ENCODE measurements at regions not wholly inside any gene's neighbourhood (a gene's known extent, or its start where the extent isn't known, plus 50 kb on each side); places are given as distances from the start of the nearest gene placed in this dataset.
"Not testable (repeated sequence)": the region's sequence is repeated elsewhere in the genome, so short reads cannot be mapped to it uniquely, and the experiment has no call there.

DNA sequence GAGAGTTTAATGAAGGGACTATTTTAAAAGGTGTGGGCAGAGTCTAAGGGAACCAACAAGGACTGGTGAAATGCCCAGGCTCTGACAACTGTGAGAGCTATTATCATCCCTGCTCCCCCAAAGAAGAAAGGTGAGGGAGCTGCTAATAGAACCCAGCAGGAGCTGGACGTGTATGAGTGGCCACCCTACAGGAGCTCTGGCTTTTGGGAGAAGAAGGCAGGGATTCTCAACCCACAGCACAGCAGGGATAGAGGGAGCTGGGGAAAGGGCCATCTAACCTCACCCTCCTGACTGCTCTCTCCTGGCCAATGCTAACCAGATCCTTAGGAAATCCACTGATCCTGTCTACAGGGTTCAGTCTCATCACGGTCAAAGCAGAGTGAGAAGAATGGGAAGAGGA lies 57.1 kb downstream of the GRIN2B start:
- DNase-seq = no peak

DNA sequence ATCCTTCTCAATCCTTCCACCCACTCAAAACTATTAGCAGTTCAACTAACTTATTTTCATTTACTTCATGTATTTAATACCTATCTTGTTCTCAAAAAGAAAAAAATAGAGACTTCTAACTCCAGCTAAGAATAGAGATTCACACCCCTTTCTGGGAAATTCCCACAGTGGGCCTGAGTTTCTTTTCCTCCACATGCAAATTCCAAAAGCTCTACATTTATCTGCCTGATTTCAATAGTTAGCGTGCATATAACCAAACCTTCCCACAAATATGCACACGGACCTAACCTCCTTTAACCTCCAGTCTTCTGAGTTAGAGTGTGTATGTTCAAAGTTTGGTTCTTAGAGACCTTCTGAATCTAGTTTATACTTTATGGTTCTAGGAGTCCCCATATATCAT lies 62.5 kb downstream of the GRIN2B start:
- DNase-seq = no peak

DNA sequence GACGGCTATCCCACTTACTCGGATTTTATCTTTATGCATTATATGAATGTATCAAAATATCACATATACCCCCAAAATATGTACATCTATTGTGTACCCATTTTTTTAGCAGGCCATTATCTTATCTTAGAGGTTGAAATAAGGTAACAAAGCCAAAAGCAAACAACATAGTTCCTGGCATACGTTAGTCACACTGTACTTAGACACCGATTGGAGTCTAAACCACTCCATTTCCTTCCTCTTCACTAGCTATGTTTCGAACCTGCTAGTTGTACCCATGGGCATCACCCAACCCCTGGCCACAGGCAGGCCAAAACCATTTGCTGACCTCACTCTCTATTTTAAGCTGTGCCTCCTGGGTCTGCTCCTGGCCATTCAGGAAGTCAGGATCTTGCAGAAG lies 66.3 kb downstream of the GRIN2B start:
- DNase-seq = no peak

DNA sequence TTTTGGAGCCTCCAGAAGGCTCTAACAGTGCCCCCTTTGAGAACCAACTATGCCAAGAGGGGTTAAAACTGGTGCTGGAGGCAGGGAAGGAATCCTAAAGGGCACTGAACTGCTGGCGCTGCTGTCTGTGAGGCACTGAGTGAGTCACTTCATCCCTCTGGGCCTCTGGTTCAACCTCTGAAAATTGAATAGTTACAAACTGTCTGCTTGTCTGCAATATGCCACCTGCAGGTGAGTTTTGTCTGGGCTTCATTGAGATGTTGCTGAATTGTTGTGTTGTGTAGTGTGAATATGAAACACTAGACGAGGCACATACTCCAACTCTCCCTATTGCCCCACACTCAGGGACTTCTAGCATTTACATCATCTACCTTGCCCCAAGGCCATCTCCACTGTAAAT lies 68.0 kb downstream of the GRIN2B start:
- DNase-seq = no peak

DNA sequence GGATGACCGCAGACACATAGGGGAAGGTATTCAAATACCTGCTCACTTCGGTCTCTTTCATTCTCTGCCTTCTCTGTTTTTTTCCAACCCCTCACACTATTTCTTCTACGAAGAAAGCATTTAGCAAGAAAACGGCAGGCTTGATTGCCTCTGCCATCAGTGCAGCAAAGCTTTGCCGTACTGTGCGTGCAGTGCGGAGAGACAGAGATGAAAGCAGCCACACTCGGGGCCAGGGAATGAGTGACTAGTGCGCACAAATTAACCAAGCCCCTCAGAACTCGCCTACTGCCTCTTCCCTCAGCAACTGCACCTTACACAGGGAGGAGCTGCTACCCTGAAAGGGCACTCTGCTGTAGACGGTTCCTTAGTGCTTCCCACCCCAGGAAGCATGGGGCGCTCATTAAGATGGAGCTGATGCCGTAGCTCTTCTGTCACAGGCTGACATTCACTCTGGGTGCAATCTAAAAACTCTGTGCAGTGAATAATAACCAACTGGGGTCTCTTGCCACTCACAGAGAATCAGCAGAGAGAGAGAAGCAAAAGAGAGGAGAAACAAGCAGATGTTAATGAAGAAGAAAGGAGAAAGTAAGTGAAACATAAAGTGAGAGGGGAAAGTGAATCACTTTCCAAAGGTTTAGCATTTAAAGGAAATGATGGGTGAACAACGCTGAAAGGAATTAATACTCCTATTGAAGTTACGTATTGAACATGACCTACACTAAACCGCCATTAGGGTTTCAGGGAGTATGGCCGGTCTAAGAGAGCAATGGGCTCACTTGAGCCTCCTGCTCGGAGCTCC lies 69.4 kb downstream of the GRIN2B start:
- DNase-seq = no peak

DNA sequence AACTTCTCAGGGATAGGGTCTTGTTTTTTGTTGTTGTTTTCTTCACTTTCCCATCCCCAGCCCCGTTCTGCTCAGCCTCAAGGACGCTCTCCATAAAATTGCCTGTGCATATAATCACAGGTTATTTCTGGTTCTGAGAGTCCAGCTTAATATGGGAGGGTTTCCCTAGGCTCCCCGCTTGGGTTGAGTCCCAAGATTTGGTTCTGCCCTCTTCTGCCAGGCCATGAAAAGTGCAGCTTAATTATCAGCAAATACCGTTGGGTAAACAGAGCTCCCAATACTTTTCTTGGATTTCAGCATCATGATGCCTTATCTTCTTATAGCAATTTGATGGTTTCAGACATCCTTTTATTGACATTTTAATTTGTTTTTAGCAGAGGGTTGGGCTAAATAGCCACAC lies 75.6 kb downstream of the GRIN2B start:
- DNase-seq = no peak

DNA sequence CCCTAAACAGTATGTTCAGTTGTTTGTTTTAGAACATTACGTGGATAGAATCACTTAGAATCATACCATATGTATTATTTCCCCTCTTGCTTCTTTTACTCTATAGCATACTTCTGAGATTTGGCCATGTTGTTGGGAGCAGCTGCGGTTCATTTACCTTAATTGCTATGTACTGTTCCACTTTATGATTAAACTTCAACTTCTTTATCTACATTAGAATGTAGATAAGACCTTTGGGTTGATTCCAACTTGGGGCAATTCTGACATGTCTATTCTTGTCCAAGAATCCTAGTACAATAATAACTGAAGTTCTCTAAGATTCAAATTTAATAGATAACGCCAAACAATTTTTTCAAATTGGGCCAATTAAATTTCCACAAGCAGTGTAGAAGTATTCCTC lies 80.7 kb downstream of the GRIN2B start:
- DNase-seq = no peak

DNA sequence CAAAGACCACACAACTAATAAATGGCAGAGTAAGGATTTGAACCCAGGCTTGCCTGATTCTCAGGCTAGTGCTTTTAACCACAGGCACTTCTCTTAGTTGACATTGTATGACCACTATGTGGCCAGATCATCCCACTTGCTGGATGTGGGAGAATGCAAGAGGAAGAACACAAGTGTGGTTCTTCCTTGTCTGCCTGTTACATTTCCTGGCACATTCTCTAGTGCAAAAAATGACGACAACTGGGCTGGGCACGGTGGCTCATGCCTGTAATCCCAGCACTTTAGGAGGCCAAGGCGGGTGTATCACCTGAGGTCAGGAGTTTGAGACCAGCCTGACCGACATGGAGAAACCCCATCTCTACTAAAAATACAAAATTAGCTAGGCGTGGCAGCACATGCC lies 83.0 kb downstream of the GRIN2B start:
- DNase-seq = not testable (repeated sequence)

DNA sequence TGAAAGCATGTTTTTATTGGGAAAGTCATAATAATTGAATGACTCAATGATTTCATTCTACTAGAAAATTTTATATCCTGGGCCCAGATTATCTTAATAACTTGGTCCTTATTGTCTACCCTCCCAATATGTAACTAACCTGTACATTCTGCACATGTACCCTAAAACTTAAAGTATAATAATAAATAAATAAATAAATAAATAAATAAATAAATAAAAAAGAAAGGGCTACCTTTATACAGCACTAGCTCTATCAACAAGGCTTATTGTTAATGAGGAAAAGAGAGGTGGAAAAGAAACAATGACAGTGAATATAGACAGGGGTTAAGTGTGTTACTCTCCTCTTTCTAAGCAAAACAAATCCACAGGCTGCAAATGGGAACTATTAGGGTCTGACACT lies 83.6 kb downstream of the GRIN2B start:
- DNase-seq = no peak

DNA sequence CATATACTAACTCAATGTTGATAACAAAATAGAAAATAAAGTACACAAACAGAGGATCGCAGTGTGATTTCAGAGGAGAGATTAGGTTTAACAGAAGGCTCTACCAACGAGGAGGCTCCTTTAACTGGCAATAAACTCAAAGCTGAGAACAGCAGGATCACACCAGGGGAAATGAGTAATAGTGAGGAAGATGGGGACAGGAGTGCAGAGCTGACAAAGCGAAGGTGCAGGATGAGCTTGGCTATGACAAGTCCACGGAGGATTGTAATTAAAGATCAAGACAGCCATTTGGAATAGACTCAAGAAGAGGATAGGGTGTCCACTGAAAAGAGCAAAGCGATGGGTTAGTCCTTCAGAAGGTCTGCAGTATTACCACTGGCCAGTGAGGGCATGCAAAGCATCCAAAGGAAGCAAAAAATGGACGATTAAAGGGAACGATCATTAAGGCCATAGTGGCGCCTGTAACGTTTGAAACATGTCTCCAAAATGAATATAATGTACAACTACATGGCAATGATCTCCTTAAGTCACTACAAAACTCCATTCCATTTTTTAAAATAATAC lies 85.3 kb downstream of the GRIN2B start:
- DNase-seq = no peak

DNA sequence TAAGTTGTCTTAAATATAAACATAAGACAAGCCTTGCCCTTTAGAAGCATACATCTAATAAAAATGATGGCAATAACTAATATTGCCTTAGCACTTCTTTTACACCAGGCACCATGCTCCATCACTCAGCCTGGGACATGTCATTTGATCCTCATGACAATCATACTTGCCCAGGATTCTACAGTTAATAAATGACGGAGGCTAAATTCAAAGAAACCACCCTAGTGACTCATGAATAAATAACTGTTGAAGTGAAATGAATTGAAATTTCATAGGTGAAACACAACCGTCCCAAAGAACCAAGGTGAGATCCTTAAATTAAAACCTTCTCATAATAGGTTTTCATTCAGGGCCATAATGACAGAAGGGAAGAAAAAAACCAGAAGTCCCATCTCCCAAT lies 89.5 kb downstream of the GRIN2B start:
- DNase-seq = no peak

DNA sequence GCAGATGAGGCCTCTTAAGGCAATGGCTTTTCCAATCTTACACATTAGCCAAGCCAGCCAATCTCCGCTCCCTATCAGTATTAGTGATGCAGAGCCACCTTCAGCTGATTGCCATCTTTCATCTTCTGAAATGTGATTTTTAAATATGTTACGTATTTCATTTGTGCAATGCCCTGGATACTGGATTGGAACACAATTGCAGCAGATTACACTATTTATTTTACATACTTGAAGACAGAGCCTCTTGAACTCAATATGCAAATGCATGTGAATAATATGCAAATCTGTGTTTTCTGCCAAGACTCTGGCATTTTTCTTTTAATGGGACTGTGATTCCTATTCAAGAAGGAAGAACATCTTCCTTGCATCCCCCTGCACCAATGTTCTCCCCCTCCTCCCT lies 90.5 kb downstream of the GRIN2B start:
- no peak for DNase-seq

DNA sequence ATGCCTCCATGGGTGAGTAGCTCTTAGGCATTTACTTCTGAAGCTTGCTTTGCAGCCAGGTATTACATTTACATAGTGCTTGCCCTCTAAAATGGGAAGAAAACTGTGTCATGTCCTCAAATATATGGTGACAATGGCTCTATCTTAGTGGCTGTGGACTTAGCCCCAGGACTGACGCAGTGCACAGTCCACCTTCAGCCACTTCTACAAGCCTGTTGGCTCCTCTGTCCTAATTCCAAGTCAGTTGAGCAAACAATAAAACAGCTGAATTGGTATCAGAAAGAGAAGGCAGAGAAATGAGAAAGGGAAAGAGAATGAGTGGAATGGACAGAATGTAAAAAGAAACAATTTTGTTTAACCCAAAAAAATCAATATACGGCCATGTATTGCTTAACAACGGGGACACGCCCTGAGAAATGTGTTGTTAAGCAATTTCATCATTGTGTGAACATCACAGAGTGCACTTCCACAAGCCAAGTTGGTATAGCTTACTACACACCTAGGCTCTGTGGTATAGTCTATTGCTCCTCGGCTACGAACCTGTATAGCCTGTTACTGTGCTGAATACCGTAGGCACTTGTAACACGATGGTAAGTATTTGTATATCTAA lies 93.5 kb downstream of the GRIN2B start:
- no peak for DNase-seq

DNA sequence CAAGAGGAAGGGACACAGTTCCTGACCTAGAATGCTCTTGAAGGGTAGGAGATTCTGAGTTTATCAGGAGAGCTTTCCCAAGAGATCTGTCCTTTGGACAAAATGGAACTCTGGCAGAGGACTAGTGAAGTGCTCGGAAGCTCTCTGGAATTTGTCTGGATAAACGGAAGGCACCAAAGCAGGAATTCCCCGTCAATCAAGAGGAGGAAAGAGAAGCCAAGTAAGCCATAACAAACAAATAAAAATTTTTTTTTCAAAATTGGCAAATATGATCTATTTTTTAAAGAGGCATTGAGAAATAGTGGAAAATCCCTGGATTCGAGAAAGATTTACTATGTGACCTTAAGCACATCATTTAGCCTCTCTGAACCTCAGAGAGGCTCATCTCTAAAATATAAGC lies 99.2 kb downstream of the GRIN2B start:
- DNase-seq = no peak

DNA sequence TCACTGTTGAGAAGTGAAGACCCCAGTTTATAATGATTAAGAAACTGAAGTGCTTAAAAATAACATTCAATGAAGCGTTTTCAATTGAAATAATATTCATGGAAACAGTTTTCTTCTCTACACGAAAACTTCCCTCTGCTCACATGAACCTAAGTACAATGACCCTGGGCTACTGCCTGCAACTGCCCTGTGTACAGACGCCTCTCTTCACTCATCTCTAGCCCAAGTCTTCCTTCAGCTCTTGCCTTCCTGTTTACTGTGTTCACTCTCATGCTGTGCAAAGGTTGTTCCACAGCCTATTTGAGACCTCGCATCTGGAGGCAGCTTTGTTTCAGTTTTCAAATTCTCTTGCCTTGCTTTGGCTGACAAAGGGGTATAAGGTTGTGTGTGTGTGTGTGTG lies 100.8 kb downstream of the GRIN2B start:
- DNase-seq = no peak

DNA sequence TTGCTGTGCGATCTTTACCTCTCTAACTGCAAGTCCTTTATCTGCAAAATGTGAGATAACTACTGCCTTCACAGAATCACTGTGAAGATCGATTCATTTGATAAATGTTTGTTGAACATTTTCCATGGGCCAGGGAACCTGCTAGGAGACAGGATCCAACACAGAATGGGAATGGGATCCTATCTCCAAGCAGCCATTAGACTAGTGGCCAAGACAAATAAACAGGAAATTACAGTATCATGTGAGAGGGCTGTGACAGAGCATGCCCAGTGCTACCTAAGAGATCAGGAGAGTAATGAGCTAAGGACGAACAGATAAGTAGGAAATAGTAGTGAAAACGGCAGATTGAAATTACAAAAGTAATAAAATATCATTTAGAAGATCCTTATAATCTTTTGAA lies 105.7 kb downstream of the GRIN2B start:
- no peak for DNase-seq

DNA sequence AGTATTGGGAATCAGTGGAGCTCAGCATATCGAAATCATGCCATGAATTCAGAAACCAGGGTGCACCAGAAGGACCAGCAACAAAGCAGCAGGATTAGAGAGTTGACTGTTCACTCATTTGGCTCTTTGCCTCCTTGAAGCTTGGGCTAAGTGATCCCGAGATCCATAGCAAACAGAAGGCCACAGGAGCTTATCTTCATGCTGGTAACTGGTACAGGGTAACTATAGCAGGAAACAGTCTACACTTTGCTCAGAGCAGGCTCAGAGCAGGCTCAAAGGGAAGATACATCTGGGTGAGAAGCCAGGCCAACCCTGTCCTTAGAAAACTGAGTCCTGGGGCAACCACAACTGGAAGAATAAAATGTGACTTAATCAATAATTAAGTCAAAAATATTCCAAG lies 111.1 kb downstream of the GRIN2B start:
- no peak for DNase-seq

DNA sequence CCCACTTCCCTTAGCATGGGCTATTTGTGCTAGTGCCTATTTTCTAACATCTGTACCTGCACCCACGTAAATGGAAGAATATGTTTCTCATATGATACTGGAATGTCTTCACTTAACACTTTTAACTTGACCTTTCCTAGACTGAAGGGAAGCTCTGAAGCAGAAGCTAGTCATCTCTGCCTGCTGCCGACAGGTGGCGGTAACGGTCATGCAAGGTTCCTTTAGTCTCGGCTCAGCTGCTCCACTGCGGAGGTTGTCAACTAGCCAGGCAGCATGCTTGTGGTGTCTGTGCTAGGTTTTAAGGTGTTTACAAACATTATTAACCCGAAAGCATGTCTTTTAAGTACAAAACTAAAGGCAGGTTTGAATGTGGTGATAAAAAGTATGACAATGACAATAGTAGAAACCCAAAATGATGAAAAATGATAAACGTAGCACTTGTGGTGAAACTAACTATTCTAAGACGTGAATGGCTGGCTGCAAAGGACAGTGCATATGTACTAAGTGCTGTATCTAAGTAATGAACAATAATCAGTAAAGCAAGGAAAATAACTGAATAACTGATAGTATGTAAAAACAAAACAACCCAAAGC lies 117.2 kb downstream of the GRIN2B start:
- peak; percentile 87 for DNase-seq

DNA sequence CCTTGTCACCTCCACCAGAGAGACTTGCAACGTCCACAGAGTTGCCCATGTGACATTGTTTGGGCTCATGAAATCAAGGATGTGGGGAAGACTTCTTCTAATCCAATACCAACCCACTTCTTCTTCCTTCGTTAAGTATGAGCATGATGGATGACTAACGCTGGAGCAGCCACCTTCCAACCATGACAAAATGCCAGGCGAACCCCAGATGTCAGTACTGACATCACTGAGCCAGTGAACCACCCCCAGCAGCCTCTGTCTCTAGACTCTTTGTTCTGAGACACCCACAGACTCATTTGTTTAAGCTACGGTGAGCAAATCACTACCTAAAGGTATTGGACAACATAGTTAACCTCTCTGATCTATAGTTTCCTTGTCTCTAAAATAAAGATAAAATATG lies 123.7 kb downstream of the GRIN2B start:
- DNase-seq = no peak

DNA sequence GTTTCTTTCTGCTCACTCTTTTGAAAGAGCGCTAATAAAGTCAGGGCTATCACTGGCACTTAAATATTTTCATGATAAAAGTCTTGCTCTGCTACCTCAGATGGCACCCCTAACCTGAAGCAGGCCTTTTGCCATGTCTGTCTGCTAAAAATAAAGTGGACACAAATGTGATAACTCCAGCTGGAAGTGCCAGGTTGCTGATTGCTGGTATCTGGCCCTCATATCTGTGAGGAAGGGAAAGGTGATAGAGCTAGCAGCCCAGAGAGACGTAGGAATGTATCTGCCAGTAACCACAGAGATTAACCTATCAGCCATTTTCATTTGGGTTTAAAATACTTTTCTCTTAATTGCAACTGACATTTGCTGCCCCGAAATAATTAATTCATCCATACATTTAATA lies 127.9 kb downstream of the GRIN2B start:
- DNase-seq = no peak

DNA sequence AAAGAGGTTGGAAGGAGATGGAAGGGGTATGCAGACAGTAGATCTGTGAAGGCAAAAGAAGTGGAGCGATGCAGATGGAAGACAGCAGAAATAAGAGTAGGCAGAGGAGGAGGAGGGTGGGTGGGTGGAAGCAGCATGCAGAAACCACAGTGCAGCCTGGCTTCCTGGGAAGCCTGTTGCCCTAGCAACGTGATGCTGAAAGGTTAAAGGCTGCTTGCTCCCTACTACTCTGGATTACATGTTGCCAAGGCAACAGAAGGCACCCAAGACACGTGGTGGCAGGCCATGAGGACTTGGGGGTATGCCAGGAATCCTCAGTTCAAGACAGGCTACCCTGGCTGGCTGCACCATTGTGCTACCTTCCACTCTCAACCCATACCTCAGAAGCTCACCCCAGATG lies 129.6 kb downstream of the GRIN2B start:
- DNase-seq = peak; percentile 91

DNA sequence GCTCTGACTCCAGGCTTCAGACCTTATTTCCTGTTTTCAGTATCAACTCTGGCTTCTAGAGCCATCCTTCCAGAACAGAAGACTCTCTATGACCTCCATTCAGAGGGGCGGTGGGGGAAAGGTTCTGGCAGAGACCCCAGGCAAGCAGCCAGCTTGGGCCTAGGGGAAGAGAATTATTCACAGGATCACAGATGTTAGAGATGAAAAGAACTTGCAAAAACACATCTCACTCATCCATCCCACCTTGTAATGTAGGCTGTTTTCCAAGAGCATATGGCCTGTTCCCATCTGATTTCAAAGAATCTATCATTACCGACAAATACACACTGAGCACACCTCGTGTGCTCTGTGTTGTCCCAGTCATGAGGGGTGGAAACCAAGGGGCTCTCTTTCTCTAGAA lies 131.9 kb downstream of the GRIN2B start:
- no peak for DNase-seq

DNA sequence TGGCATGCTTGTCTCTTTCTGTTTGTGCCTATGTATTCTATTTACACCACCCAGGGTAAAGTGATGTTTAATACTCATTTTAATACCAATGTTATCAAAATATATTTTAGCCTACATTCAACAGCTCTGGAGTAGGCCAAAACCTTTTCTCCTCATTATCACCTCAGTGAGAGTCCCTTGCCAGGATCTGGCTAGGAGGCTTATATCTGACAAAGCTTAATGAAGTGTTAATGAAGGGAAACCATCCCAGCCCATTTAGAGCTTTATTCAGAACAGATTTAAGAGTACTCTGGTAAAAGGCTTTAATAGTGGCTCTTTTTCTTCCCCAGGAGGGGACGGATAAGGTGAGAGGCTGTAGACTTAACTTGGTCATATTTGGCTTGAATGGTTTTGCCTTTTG lies 137.6 kb downstream of the GRIN2B start:
- DNase-seq = no peak

DNA sequence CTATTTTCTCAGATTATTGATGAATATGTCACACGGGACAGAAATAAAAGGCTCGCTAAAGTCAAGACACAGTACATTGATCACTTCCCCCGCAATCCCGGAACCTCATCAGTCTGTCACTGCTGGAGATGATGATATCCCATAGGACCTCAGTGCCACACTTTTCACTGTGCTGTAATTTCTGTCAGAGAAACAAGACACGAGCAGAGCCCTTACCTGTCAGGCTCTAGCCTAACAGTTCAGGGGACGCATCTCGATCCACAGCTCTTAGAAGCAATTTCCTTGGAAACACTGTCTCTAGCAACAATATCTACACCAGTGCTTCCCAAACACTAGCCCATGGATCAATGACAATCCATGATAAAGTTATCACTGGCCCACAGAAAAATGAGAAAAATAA lies 140.0 kb downstream of the GRIN2B start:
- no peak for DNase-seq

All from eye (tissue), 1 donor.